Choroid plexus epithelial cell (primary cell): ENCODE measurements at regions not wholly inside any gene's neighbourhood (a gene's known extent, or its start where the extent isn't known, plus 50 kb on each side); places are given as distances from the start of the nearest gene placed in this dataset.

Experiments used
- DNase-seq: peaks from one replicate; pipeline ENCODE4 v3.0.0-alpha.2; 2010; ENCODE audit warnings: low read depth
- H3K4me3 ChIP-seq: 2 replicates; pipeline ENCODE4 v1.5.1; 2011; ENCODE audit warnings: low read depth, mild to moderate bottlenecking, control low read depth, low read length, moderate library complexity
- CTCF ChIP-seq: conservative IDR thresholded peaks from 2 replicates; pipeline ENCODE4 v1.5.1; 2011; ENCODE audit warnings: low read depth, mild to moderate bottlenecking, control low read depth, inconsistent platforms, low read length, moderate library complexity

- no peak for DNase-seq
- no peak for TF ChIP-seq CTCF
These were observed 51.7 kb upstream of the HES1 start for GRCh38 chr3:194084284-194084683.

More at GRCh38 chr3:194084284-194084683, 51.7 kb upstream of the HES1 start:
- H3K4me3 ChIP-seq, result no peak overlapping the region
